ENCODE measurements at regions not wholly inside any gene's neighbourhood (a gene's known extent, or its start where the extent isn't known, plus 50 kb on each side); places are given as distances from the start of the nearest gene placed in this dataset.

GRCh38 chr2:172153156-172153555 is 50.5 kb upstream of the DLX2 start:
- no peak overlapping the region for H3K9ac ChIP-seq (ENCODE audit: low read depth, low read length)

GRCh38 chr2:172153757-172154156 is 51.1 kb upstream of the DLX2 start:
- Histone ChIP-seq H3K36me3 (ENCODE audit: insufficient read depth, low read depth, low read length) (no peaks in the 10 kb centered on the region), H3K27ac (ENCODE audit: low read length) (no peak overlapping the region), H3K27me3 (ENCODE audit: insufficient read depth, low read length) (no peaks in the 10 kb centered on the region), H3K4me1 (ENCODE audit: insufficient read depth, low read length) (no peaks in the 10 kb centered on the region), H3K9me3 (ENCODE audit: insufficient read depth, low read depth, low read length) (no peaks in the 10 kb centered on the region), H3K4me3 (ENCODE audit: low read length) (no peak overlapping the region), H3K9ac (ENCODE audit: low read depth, low read length) (no peak overlapping the region)

More at GRCh38 chr2:172153156-172153555, 50.5 kb upstream of the DLX2 start:
- Histone ChIP-seq H3K4me1 (ENCODE audit: insufficient read depth, low read length) (no peaks in the 10 kb centered on the region), H3K9me3 (ENCODE audit: insufficient read depth, low read depth, low read length) (no peaks in the 10 kb centered on the region), H3K27me3 (ENCODE audit: insufficient read depth, low read length) (no peaks in the 10 kb centered on the region), H3K36me3 (ENCODE audit: insufficient read depth, low read depth, low read length) (no peaks in the 10 kb centered on the region), H3K4me3 (ENCODE audit: low read length) (no peak overlapping the region), H3K27ac (ENCODE audit: low read length) (no peak overlapping the region)

- peaks cover 1% of the 10 kb centered on the region; the same call in 1 of the 2 replicates for H3K9me3 ChIP-seq (ENCODE audit: insufficient read depth, low read depth, low read length)
- no peaks in the 10 kb centered on the region for H3K4me1 ChIP-seq (ENCODE audit: insufficient read depth, low read length)
- no peak overlapping the region for H3K27ac ChIP-seq (ENCODE audit: low read length)
- no peaks in the 10 kb centered on the region for H3K36me3 ChIP-seq (ENCODE audit: insufficient read depth, low read depth, low read length)
- H3K4me3 ChIP-seq (ENCODE audit: low read length) = no peak overlapping the region
- no peak overlapping the region for H3K9ac ChIP-seq (ENCODE audit: low read depth, low read length)
- H3K27me3 ChIP-seq (ENCODE audit: insufficient read depth, low read length) = no peaks in the 10 kb centered on the region
Measured at GRCh38 chr2:172155752-172156151, 53.1 kb upstream of the DLX2 start.

- Histone ChIP-seq H3K36me3 (ENCODE audit: insufficient read depth, low read depth, low read length) (no peaks in the 10 kb centered on the region), H3K9ac (ENCODE audit: low read depth, low read length) (no peak overlapping the region), H3K27me3 (ENCODE audit: insufficient read depth, low read length) (no peaks in the 10 kb centered on the region), H3K9me3 (ENCODE audit: insufficient read depth, low read depth, low read length) (peaks cover 7% of the 10 kb centered on the region; the same call in 1 of the 2 replicates), H3K4me1 (ENCODE audit: insufficient read depth, low read length) (no peaks in the 10 kb centered on the region), H3K27ac (ENCODE audit: low read length) (no peak overlapping the region), H3K4me3 (ENCODE audit: low read length) (no peak overlapping the region)
Measured at GRCh38 chr2:172160839-172161238, 58.1 kb upstream of the DLX2 start.

GRCh38 chr2:172162225-172162733 is 59.6 kb upstream of the DLX2 start:
- no peaks in the 10 kb centered on the region for H3K4me1 ChIP-seq (ENCODE audit: insufficient read depth, low read length)
- H3K9ac ChIP-seq (ENCODE audit: low read depth, low read length) = no peak overlapping the region
- no peaks in the 10 kb centered on the region for H3K36me3 ChIP-seq (ENCODE audit: insufficient read depth, low read depth, low read length)
- H3K4me3 ChIP-seq (ENCODE audit: low read length) = no peak overlapping the region
- no peak overlapping the region for H3K27ac ChIP-seq (ENCODE audit: low read length)
- peaks cover 7% of the 10 kb centered on the region; the same call in 1 of the 2 replicates for H3K9me3 ChIP-seq (ENCODE audit: insufficient read depth, low read depth, low read length)
- no peaks in the 10 kb centered on the region for H3K27me3 ChIP-seq (ENCODE audit: insufficient read depth, low read length)

- H3K27me3 ChIP-seq (ENCODE audit: insufficient read depth, low read length) = no peaks in the 10 kb centered on the region
- H3K4me1 ChIP-seq (ENCODE audit: insufficient read depth, low read length) = no peaks in the 10 kb centered on the region
- H3K9me3 ChIP-seq (ENCODE audit: insufficient read depth, low read depth, low read length) = peaks cover 7% of the 10 kb centered on the region; the same call in 1 of the 2 replicates
- H3K9ac ChIP-seq (ENCODE audit: low read depth, low read length) = no peak overlapping the region
- no peak overlapping the region for H3K27ac ChIP-seq (ENCODE audit: low read length)
- H3K36me3 ChIP-seq (ENCODE audit: insufficient read depth, low read depth, low read length) = no peaks in the 10 kb centered on the region
- no peak overlapping the region for H3K4me3 ChIP-seq (ENCODE audit: low read length)
Measured at GRCh38 chr2:172162739-172163336, 60.1 kb upstream of the DLX2 start.

GRCh38 chr2:172168917-172169346 is 66.2 kb upstream of the DLX2 start:
- Histone ChIP-seq H3K27ac (ENCODE audit: low read length) (no peak overlapping the region), H3K9me3 (ENCODE audit: insufficient read depth, low read depth, low read length) (no peaks in the 10 kb centered on the region)

GRCh38 chr2:172169611-172170010 is 66.9 kb upstream of the DLX2 start:
- Histone ChIP-seq H3K4me1 (ENCODE audit: insufficient read depth, low read length) (peaks cover 12% of the 10 kb centered on the region; the same call in 1 of the 2 replicates), H3K4me3 (ENCODE audit: low read length) (no peak overlapping the region), H3K36me3 (ENCODE audit: insufficient read depth, low read depth, low read length) (no peaks in the 10 kb centered on the region), H3K9me3 (ENCODE audit: insufficient read depth, low read depth, low read length) (no peaks in the 10 kb centered on the region), H3K27ac (ENCODE audit: low read length) (no peak overlapping the region), H3K27me3 (ENCODE audit: insufficient read depth, low read length) (peaks cover 11% of the 10 kb centered on the region; the same call in 1 of the 2 replicates), H3K9ac (ENCODE audit: low read depth, low read length) (no peak overlapping the region)

More at GRCh38 chr2:172168917-172169346, 66.2 kb upstream of the DLX2 start:
- Histone ChIP-seq H3K27me3 (ENCODE audit: insufficient read depth, low read length) (peaks cover 11% of the 10 kb centered on the region; the same call in 1 of the 2 replicates), H3K4me1 (ENCODE audit: insufficient read depth, low read length) (peaks cover 12% of the 10 kb centered on the region; the same call in 1 of the 2 replicates), H3K4me3 (ENCODE audit: low read length) (no peak overlapping the region), H3K9ac (ENCODE audit: low read depth, low read length) (no peak overlapping the region), H3K36me3 (ENCODE audit: insufficient read depth, low read depth, low read length) (no peaks in the 10 kb centered on the region)

GRCh38 chr2:172172513-172173173 is 69.9 kb upstream of the DLX2 start:
- Histone ChIP-seq H3K9me3 (ENCODE audit: insufficient read depth, low read depth, low read length) (no peaks in the 10 kb centered on the region), H3K4me3 (ENCODE audit: low read length) (peak overlapping the region; percentile 65), H3K9ac (ENCODE audit: low read depth, low read length) (peak overlapping the region; percentile 66; the same call in 1 of the 2 replicates), H3K27me3 (ENCODE audit: insufficient read depth, low read length) (peaks cover 11% of the 10 kb centered on the region; the same call in 1 of the 2 replicates), H3K4me1 (ENCODE audit: insufficient read depth, low read length) (peaks cover 12% of the 10 kb centered on the region; the same call in 1 of the 2 replicates), H3K36me3 (ENCODE audit: insufficient read depth, low read depth, low read length) (no peaks in the 10 kb centered on the region), H3K27ac (ENCODE audit: low read length) (no peak overlapping the region)

GRCh38 chr2:172173174-172173706 is 70.5 kb upstream of the DLX2 start:
- H3K27ac ChIP-seq (ENCODE audit: low read length) = no peak overlapping the region
- no peak overlapping the region for H3K9ac ChIP-seq (ENCODE audit: low read depth, low read length)
- peaks cover 11% of the 10 kb centered on the region; the same call in 1 of the 2 replicates for H3K27me3 ChIP-seq (ENCODE audit: insufficient read depth, low read length)
- no peaks in the 10 kb centered on the region for H3K9me3 ChIP-seq (ENCODE audit: insufficient read depth, low read depth, low read length)
- H3K4me3 ChIP-seq (ENCODE audit: low read length) = peak overlapping the region; percentile 65
- H3K4me1 ChIP-seq (ENCODE audit: insufficient read depth, low read length) = peaks cover 12% of the 10 kb centered on the region; the same call in 1 of the 2 replicates
- no peaks in the 10 kb centered on the region for H3K36me3 ChIP-seq (ENCODE audit: insufficient read depth, low read depth, low read length)

GRCh38 chr2:172177581-172177980 is 74.9 kb upstream of the DLX2 start:
- no peak overlapping the region for H3K9ac ChIP-seq (ENCODE audit: low read depth, low read length)
- no peak overlapping the region for H3K27ac ChIP-seq (ENCODE audit: low read length)
- no peak overlapping the region for H3K4me3 ChIP-seq (ENCODE audit: low read length)

More at GRCh38 chr2:172177581-172177980, 74.9 kb upstream of the DLX2 start:
- peaks cover 22% of the 10 kb centered on the region for H3K27me3 ChIP-seq (ENCODE audit: insufficient read depth, low read length)
- peaks cover 22% of the 10 kb centered on the region for H3K4me1 ChIP-seq (ENCODE audit: insufficient read depth, low read length)
- H3K9me3 ChIP-seq (ENCODE audit: insufficient read depth, low read depth, low read length) = no peaks in the 10 kb centered on the region
- H3K36me3 ChIP-seq (ENCODE audit: insufficient read depth, low read depth, low read length) = no peaks in the 10 kb centered on the region
